HG02840 (cell line): ENCODE measurements at regions not wholly inside any gene's neighbourhood (a gene's known extent, or its start where the extent isn't known, plus 50 kb on each side); places are given as distances from the start of the nearest gene placed in this dataset.

Source experiments
- ATAC-seq: cut with Tn5 transposase; IDR thresholded peaks from one replicate; pipeline ENCODE4 v1.9.1; 2021; ENCODE audit warnings: mild to moderate bottlenecking, moderate library complexity, moderate number of reproducible peaks; ENCODE audit not compliant: unreplicated experiment, low FRiP score

- ATAC-seq: no peak
These were observed 162.6 kb upstream of the PLEKHG7 start for GRCh38 chr12:92539976-92540781.

GRCh38 chr12:92539110-92539749, 163.6 kb upstream of the PLEKHG7 start:
- peak; percentile 50 for ATAC-seq

DNA sequence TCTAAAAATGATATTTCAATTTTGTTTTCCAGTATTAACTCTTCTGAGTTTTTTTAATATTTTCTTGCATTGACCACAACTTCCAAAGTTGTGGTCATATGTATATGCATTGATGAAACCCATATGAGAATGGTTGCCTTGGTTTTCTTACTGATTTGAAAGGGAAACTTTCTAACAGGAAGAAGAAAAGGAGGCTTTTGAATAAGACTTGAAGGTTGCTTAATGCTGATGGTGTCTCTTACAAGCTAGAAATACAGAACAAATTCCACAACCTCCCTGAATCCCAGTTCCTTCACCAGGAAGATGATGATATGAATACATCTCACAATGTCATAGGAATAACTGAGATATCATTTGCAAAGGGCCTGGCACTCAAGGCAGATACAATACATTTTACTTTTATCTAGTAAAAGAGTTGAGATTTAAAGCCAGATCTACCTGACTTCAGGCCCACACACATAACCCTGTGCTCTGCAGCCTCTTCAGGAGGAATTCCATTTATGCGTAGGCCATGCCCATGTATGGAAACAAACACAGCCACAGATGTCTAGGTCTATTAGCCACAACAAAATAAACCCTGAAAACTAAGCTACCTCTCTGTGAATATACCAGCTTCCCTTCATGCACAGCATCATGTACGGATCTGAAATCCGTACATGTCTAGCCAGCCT, 165.4 kb upstream of the PLEKHG7 start:
- no peak for ATAC-seq

- no peak for ATAC-seq
These were observed 166.8 kb upstream of the PLEKHG7 start for GRCh38 chr12:92535961-92536360.

DNA sequence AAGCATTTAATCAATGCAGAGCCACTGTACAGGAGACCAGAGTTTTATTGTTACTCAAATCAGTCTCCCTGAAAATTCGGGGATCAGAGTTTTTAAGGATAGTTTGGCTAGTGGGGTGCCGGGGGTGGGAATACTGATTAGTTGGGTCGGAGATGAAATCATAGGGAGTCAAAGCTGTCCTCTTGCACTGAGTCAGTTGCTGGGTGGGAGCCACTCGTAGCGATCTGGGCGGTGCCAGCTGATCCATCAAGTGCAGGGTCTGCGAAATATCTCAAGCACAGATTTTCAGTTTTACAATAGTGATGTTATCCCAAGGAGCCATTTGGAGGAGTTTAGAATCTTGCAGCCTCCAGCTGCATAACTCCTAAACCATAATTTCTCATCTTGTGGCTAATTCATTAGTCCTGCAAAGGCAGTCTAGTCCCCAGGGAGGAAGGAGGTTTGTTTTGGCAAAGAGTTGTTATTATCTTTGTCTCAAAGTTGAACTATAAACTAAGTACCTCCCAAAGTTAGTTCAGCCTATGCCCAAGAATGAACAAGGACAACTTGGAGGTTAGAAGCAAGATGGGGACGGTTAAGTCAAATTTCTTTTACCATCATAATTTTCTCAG, 169.4 kb upstream of the PLEKHG7 start:
- no peak for ATAC-seq

DNA sequence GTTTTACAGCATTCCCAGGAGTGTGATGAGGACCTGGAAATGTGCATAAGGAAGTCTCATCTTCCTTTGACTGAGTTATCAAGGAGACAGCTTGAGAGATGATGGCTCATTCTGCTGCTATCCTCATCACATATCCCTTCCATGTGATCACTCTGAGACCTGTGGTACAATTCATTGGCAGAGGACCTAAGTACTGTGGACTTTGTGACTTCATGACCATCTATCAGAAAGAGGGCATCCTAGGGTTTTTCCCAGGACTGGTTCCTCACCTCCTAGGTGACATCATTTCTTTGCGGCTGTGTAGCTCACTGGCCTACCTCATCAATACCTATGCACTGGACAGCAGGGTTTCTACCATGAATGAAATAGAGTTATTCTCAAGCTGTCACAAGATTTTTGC, 172.1 kb upstream of the PLEKHG7 start:
- ATAC-seq: no peak

DNA sequence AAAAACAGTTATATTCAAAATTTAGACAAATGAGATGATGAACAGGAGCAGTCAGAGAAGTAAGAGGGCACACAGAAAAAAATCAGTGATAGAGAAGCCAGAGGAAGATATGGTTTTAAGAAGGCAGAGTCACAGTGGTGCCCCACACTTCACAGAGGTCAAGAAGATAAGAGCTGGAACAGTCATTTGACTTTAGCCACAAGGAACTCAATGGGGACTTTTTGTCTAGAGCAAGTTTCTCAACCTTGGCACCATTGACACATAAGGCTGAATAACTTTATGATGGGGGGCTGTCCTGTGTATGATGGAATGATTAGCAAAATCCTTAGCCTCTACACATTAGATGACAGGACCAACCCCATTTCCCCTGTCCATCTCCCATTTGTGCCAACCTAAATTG, 172.8 kb upstream of the PLEKHG7 start:
- no peak for ATAC-seq

DNA sequence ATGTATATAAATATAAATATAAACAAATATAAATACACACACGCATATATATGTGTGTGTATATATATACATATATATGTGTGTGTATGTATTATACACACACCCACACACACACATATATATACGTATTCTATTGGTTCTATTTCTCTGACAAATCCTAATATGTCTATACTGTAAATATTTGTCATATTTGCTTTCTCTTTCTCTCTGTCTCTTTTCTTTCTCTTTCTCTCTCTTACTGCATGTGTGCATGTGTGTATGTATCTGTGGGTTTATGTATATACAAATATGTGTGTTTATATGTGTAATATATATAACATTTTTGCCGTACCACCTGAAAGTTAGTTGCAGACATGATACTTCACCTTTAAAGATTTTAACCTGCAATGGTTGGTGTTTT, 174.2 kb upstream of the PLEKHG7 start:
- ATAC-seq: no peak

- ATAC-seq: no peak
These were observed 174.7 kb upstream of the PLEKHG7 start for GRCh38 chr12:92528097-92528496.

DNA sequence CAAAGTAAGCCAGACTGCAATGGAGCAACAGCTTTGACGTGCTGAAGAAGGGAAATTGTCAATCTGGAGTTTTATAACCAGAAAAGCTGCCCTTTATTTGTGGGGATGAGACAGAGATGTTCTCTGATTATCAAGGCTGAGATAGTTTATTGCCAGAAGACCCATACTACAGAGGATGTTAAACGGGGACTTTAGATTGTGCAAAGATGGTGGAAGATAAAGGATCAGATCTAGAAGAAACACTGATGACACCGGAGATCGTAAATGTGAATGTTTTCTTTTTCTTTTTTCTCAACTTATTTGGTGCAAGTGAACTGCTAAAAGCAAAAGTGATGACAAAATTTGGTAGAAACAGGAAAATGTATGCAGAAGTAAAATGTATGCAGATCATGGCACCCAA, 178.3 kb upstream of the PLEKHG7 start:
- no peak for ATAC-seq

GRCh38 chr12:92520511-92520910, 182.3 kb upstream of the PLEKHG7 start:
- no peak for ATAC-seq

DNA sequence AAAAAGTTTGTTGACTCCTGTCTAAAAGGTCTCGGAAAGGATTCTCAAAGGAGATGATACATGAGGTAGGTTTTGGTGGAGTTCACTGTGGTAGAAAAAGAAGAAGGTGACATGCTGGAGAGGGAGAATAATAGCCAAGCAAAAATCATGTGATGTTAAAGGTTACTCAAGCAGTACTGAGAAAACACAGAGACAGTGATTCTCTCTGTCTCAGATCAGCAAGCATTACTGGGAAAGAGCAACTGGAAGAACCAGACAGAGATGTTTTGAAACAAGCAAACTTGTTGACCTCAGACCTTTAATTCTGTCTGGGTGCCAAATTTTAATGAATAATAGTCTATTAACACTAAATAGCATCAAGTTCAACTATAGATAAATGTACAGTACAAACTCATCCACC, 183.5 kb upstream of the PLEKHG7 start:
- no peak for ATAC-seq

- no peak for ATAC-seq
These were observed 184.7 kb upstream of the PLEKHG7 start for GRCh38 chr12:92518071-92518470.

DNA sequence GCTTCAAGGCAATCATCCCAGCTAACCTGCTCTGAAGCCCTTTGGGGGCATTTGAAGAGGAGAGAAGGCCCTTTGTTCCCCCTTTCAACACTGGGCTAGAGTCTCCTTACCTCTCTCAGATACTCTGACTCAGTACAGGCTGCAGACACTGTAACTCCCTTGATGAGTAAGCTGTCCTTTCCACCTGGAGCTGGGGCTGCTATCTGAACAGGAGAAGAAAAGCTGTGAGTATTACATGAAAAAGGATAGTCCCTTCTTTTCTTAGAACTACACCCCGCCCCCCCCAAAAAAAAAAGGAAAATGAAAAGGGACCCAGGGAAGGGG, 186.6 kb upstream of the PLEKHG7 start:
- ATAC-seq: no peak

DNA sequence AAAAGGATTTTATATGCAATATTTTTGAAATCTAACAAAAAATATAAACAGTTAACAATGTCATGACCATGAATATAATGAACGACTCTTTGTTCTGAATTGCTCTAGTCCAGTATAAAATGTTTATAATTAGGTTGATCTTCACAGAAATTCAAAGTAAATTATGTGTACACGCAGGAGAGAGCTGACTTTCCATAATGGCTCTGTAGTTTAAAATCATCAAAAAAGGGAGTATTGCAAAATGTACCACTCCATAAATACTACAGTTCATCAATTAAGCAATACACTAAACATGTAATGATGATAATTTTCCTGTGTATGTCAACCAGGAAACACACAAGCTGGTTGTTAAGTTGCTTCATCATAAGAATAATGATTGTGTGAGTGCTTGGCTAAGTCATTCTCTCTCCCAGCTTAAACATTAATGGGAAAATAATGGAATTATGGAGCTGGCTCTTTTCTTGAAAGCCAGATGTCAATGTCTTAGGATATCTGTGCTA, 189.5 kb upstream of the PLEKHG7 start:
- no peak for ATAC-seq

GRCh38 chr12:92511786-92512185, 191.0 kb upstream of the PLEKHG7 start:
- ATAC-seq: no peak

DNA sequence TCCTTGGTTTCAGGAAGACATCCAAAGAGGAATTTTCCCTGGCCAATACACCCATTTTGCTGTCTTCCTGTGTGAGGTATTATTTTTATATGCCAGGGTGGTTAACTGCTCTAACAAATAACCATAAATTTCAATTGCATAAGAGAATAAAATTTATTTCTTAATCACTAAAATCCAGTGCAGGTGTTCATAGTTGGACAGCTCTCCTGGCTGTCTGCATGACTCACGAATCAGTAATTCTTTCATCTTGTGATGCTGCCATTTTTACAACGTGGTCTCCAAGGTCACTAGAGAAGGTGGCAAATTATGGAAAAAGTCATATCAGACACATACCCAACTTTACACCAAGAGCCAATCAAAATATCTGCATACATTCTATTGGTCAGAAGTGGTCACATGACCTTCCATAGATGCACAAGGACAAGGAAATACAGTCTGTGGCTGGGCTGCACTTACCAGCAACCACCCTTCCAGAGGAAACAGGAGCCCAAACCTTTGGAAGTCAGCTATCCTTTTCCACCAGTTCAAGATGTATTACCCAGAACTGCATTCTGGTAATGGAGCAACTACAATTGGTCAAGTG, 193.5 kb upstream of the PLEKHG7 start:
- ATAC-seq: no peak

GRCh38 chr12:92506891-92507290, 195.9 kb upstream of the PLEKHG7 start:
- no peak for ATAC-seq

- no peak for ATAC-seq
These were observed 196.3 kb upstream of the PLEKHG7 start for GRCh38 chr12:92506460-92506859.

DNA sequence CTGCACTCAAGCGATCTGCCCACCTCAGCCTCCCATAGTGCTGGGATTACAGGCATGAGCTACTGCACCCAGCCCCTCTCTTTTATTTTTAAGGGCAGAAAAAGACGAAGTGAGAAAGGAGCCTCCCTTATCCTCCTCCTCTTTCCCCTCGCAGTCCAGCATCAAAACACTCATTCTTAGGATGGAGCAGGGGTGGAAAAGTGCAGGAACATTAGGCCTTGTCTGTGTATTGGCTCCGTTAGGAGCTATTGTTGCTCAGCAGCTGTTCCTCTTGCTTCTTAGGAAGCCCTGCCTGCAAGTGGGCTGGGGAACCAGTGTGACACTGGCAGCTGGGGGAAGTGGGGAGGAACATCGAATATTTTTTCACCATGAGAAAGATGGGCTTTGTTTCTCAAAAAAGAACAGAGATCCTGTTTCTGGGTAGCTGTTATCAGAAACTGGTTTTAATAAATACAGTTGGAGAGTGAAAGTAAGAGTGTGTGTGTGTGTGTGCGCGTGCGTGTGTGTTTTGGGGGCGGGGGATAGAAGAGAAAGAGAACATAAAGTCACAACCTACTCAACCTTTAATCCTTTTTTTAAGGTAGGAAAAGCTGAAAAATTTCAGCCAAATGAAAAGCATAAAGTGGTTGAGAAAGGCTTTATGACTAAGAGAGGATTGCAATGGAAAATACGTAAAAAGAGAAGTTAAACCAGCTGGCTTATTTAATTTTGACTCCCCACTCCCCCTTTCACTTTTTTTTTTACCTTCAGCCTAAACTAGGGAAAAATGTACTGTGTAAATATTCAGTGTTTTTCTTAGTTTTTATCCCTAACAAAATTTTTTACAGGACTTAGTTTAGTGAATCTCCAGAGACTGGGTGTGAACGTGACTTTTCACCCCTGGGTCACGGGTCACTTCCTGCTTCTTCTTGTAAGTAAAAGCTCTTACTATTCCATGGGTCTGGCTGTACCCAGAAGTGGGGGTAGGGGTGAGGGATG, 197.2 kb upstream of the PLEKHG7 start:
- ATAC-seq: no peak
